ENCODE measurements at regions not wholly inside any gene's neighbourhood (a gene's known extent, or its start where the extent isn't known, plus 50 kb on each side); places are given as distances from the start of the nearest gene placed in this dataset.

DNA sequence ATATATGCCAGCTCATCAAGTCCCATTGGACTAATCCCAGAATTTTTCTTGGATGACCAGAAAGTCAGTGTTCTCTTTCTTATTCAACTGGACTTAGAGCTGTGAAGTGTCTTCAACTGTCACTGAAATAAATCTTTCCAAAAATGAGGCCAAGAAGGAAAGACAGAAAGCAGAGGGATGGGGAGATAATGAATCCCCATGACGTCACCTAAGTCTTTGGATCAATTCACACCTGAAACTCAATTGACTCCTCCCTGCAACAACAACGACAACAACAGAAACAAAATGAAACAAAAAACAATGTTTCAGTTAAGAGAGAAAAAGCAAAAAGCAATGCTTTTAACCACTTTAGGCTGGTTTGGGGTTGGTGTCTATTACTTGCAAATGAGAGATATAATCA lies 91.2 kb downstream of the OXGR1 start:
- H3K36me3 ChIP-seq (ENCODE audit: control insufficient read depth, insufficient read depth, low read length) = no peaks in the 10 kb centered on the region
- no peaks in the 10 kb centered on the region for H3K27me3 ChIP-seq (ENCODE audit: control insufficient read depth, insufficient read depth, low read length)
- ChIA-PET POLR2A (no interaction called here), CTCF (no interaction called here)
- H3K4me3 ChIP-seq (ENCODE audit: low read depth, low read length) = no peak overlapping the region
- TF ChIP-seq, protein P1, sequence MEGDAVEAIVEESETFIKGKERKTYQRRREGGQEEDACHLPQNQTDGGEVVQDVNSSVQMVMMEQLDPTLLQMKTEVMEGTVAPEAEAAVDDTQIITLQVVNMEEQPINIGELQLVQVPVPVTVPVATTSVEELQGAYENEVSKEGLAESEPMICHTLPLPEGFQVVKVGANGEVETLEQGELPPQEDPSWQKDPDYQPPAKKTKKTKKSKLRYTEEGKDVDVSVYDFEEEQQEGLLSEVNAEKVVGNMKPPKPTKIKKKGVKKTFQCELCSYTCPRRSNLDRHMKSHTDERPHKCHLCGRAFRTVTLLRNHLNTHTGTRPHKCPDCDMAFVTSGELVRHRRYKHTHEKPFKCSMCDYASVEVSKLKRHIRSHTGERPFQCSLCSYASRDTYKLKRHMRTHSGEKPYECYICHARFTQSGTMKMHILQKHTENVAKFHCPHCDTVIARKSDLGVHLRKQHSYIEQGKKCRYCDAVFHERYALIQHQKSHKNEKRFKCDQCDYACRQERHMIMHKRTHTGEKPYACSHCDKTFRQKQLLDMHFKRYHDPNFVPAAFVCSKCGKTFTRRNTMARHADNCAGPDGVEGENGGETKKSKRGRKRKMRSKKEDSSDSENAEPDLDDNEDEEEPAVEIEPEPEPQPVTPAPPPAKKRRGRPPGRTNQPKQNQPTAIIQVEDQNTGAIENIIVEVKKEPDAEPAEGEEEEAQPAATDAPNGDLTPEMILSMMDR (IDR thresholded peaks at IDR 0.05; ENCODE audit: insufficient read depth, low read depth, low read length) = no peak
- DNase-seq (ENCODE audit: low read depth) = no peak

DNA sequence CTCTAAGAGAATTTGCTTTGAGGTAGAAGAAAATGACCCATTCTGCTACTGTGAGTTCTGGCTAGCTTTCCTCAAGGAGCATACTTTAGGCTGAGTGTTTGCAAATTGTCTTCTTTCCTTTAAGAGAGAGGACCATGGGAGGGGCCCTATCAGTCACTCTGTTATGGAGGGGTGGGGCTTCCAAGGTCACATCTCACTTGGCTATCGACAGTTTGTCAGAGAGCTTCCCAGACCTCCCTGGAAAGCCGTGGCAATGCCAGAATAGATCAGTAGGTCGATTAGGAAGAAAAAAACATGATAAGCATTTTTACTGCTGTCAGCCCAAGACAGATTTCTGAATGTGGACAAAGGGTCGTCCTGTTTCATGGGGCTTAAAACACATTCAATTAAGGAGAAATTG lies 93.3 kb downstream of the OXGR1 start:
- POLR2A ChIA-PET = no interaction called here
- TF ChIP-seq, protein P1 (IDR thresholded peaks at IDR 0.05; ENCODE audit: insufficient read depth, low read depth, low read length) = no peak
- DNase-seq (ENCODE audit: low read depth) = no peak
- H3K4me3 ChIP-seq (ENCODE audit: low read depth, low read length) = no peak overlapping the region
- no peaks in the 10 kb centered on the region for H3K27me3 ChIP-seq (ENCODE audit: control insufficient read depth, insufficient read depth, low read length)
- no peaks in the 10 kb centered on the region for H3K36me3 ChIP-seq (ENCODE audit: control insufficient read depth, insufficient read depth, low read length)
- CTCF ChIA-PET = no interaction called here

DNA sequence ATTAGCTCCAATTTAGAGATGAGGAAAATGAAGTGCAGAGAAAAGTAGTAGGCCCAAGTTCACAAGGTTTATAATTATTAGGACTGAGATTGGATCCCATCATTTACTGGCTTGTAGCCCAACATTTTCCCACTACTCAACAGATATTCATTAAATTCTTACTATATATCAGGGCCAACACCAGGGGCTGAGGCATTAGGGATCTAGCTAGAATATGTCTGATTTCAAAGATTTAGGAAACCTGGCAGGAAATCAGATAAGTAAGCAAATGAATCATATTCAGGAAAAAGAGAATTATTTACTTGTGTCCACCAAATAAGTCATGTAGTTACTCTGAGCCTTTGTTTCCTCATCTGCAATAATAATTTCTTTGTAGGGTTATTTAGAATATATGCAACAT lies 94.3 kb downstream of the OXGR1 start:
- Histone ChIP-seq H3K4me3 (ENCODE audit: low read depth, low read length) (no peak overlapping the region), H3K36me3 (ENCODE audit: control insufficient read depth, insufficient read depth, low read length) (no peaks in the 10 kb centered on the region), H3K27me3 (ENCODE audit: control insufficient read depth, insufficient read depth, low read length) (no peaks in the 10 kb centered on the region)
- DNase-seq (ENCODE audit: low read depth) = no peak
- CTCF ChIA-PET = interaction anchor here (1.4 kb wide), 1 partner anchor 27 kb away, joined by 3 read pairs; no protein-coding TSS in a partner anchor
- POLR2A ChIA-PET = no interaction called here
- TF ChIP-seq, protein P1 (IDR thresholded peaks at IDR 0.05; ENCODE audit: insufficient read depth, low read depth, low read length) = no peak

DNA sequence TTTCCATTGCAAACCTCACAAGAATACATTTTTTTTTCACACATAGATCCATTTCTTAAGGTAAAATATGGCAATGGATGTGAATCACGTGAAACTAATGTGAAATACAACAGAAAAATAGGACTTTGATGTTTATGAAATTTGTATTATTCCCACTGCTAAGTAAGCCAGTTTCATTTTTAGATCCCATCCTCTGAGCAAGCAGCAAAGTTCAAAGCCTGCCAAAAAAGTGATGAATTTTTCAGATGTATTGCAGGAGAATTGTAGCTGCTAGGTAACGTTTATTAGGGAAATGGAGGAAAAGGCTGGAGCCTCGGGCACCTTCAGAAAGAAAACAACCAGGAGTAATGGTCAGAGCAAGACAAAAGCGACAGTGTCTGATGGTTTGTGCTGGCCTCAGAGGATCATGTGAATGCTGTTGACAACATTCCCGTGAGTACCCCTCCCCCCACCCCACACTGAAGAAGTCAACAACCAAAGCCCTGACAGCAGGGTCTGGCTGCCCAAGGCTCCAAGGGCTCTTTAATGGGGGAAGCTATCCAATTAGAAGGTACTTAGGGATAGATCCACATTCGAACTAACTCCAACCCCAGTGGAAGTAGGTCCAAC lies 95.5 kb downstream of the OXGR1 start:
- no peaks in the 10 kb centered on the region for H3K27me3 ChIP-seq (ENCODE audit: control insufficient read depth, insufficient read depth, low read length)
- TF ChIP-seq, protein P1 (IDR thresholded peaks at IDR 0.05; ENCODE audit: insufficient read depth, low read depth, low read length) = no peak
- no peak overlapping the region for H3K4me3 ChIP-seq (ENCODE audit: low read depth, low read length)
- no peak for DNase-seq (ENCODE audit: low read depth)
- no peaks in the 10 kb centered on the region for H3K36me3 ChIP-seq (ENCODE audit: control insufficient read depth, insufficient read depth, low read length)
- ChIA-PET POLR2A (no interaction called here), CTCF (interaction anchor here (1.4 kb wide), 1 partner anchor 28 kb away, joined by 3 read pairs; no protein-coding TSS in a partner anchor)

DNA sequence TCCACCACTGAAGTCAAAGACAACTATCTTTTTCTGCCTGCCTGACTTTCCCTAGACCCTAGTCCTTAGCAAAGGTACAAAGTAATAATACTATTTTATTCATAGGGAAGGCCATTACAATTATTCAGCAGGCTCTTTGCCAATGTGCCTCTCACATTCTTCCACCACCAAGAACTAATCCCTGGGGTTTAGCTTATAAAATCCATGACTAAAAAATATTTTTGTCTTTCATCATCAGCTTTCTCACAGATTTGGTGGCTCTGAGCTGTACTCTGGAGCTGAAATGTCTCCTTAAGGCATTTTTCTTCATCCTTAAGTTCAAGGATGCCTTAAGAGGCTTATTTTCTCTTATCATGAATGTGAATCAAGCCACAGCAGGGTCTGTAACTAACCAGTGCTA lies 96.1 kb downstream of the OXGR1 start:
- ChIA-PET CTCF (no interaction called here), POLR2A (no interaction called here)
- Histone ChIP-seq H3K4me3 (ENCODE audit: low read depth, low read length) (no peak overlapping the region), H3K36me3 (ENCODE audit: control insufficient read depth, insufficient read depth, low read length) (no peaks in the 10 kb centered on the region), H3K27me3 (ENCODE audit: control insufficient read depth, insufficient read depth, low read length) (no peaks in the 10 kb centered on the region)
- TF ChIP-seq, protein P1 (IDR thresholded peaks at IDR 0.05; ENCODE audit: insufficient read depth, low read depth, low read length) = no peak
- peak; percentile 9 for DNase-seq (ENCODE audit: low read depth)
